ENCODE measurements at regions not wholly inside any gene's neighbourhood (a gene's known extent, or its start where the extent isn't known, plus 50 kb on each side); places are given as distances from the start of the nearest gene placed in this dataset.

GRCh38 chr12:114038962-114039361, 72.8 kb upstream of the RBM19 start:
- TF ChIP-seq CTCF (IDR thresholded peaks at IDR 0.05), result no peak
- TF ChIP-seq ZFX (IDR thresholded peaks at IDR 0.05; ENCODE audit: borderline replicate concordance), result no peak

Data from 22Rv1 (cell line).